Hematopoietic multipotent progenitor cell treated with erythropoietin and hydrocortisone succinate and interleukin-3 and kit ligand, for 17 days (in vitro differentiated cells): ENCODE measurements at regions not wholly inside any gene's neighbourhood (a gene's known extent, or its start where the extent isn't known, plus 50 kb on each side); places are given as distances from the start of the nearest gene placed in this dataset.
"Not testable (repeated sequence)": the region's sequence is repeated elsewhere in the genome, so short reads cannot be mapped to it uniquely, and the experiment has no call there.

Source experiments
- DNase-seq: peaks from one replicate; pipeline ENCODE4 v3.0.0-alpha.2; 2015; ENCODE audit warnings: low spot score

- no peak for DNase-seq
Observed at GRCh38 chr11:23480736-23481135, 620.5 kb upstream of the CCDC179 start.

GRCh38 chr11:23484146-23484545 lies 623.9 kb upstream of the CCDC179 start:
- not testable (repeated sequence) for DNase-seq

- not testable (repeated sequence) for DNase-seq
Observed at GRCh38 chr11:23484618-23485017, 624.3 kb upstream of the CCDC179 start.

GRCh38 chr11:23490557-23491235 lies 630.4 kb upstream of the CCDC179 start:
- no peak for DNase-seq

- DNase-seq = no peak
Observed at GRCh38 chr11:23494981-23495380, 634.7 kb upstream of the CCDC179 start.

GRCh38 chr11:23496340-23496739 lies 636.1 kb upstream of the CCDC179 start:
- no peak for DNase-seq

- DNase-seq = no peak
Observed at GRCh38 chr11:23497040-23497439, 636.8 kb upstream of the CCDC179 start.

- DNase-seq = no peak
Observed at GRCh38 chr11:23502389-23502788, 642.1 kb upstream of the CCDC179 start.

GRCh38 chr11:23502826-23503225 lies 642.6 kb upstream of the CCDC179 start:
- no peak for DNase-seq

- DNase-seq = no peak
Observed at GRCh38 chr11:23509023-23509422, 648.7 kb upstream of the CCDC179 start.

- DNase-seq = no peak
Observed at GRCh38 chr11:23509821-23510220, 649.5 kb upstream of the CCDC179 start.

- DNase-seq = no peak
Observed at GRCh38 chr11:23519194-23519593, 658.9 kb upstream of the CCDC179 start.

GRCh38 chr11:23520226-23520960 lies 660.1 kb upstream of the CCDC179 start:
- DNase-seq = no peak

GRCh38 chr11:23536907-23537306 lies 676.6 kb upstream of the CCDC179 start:
- DNase-seq = no peak

- DNase-seq = no peak
Observed at GRCh38 chr11:23539556-23539955, 679.3 kb upstream of the CCDC179 start.

- peak; percentile 6 for DNase-seq
Observed at GRCh38 chr11:23540101-23540561, 679.9 kb upstream of the CCDC179 start.

- DNase-seq = no peak
Observed at GRCh38 chr11:23542189-23542588, 681.9 kb upstream of the CCDC179 start.

GRCh38 chr11:23542816-23543215 lies 682.5 kb upstream of the CCDC179 start:
- no peak for DNase-seq

- DNase-seq = no peak
Observed at GRCh38 chr11:23543651-23544222, 683.5 kb upstream of the CCDC179 start.

- no peak for DNase-seq
Observed at GRCh38 chr11:23551706-23552105, 691.4 kb upstream of the CCDC179 start.

GRCh38 chr11:23554002-23554401 lies 693.7 kb upstream of the CCDC179 start:
- no peak for DNase-seq

- no peak for DNase-seq
Observed at GRCh38 chr11:23555085-23555484, 694.8 kb upstream of the CCDC179 start.

- DNase-seq = no peak
Observed at GRCh38 chr11:23556163-23556750, 696.0 kb upstream of the CCDC179 start.
